Upper lobe of left lung (tissue), 6 donors: ENCODE measurements at regions not wholly inside any gene's neighbourhood (a gene's known extent, or its start where the extent isn't known, plus 50 kb on each side); places are given as distances from the start of the nearest gene placed in this dataset.
"Not testable (repeated sequence)": the region's sequence is repeated elsewhere in the genome, so short reads cannot be mapped to it uniquely, and the experiment has no call there.

Source experiments
- ATAC-seq, 2 donors: fragments of 200-7000 bp; cut with Tn5 transposase; one replicate each; pipeline ENCODE4 v1.9.1; 2022; ENCODE audit warnings: mild to moderate bottlenecking in 2 of 2, moderate library complexity in 2 of 2; ENCODE audit not compliant: low FRiP score in 2 of 2
- DNase-seq, 2 donors: peaks; one replicate each; pipeline ENCODE4 v3.0.0-alpha.2; 2019 to 2020
- H3K27ac ChIP-seq, 4 donors: fragments of 200-600 bp; sonication (generic); one replicate each; pipeline ENCODE4 v1.5.1; 2016 to 2019
- H3K27me3 ChIP-seq, 4 donors: fragments of 200-600 bp; sonication (generic); one replicate each; pipeline ENCODE4 v1.5.1; 2017 to 2019
- H3K36me3 ChIP-seq, 4 donors: fragments of 200-600 bp; sonication (generic); one replicate each; pipeline ENCODE4 v1.5.1; 2016 to 2019
- H3K4me1 ChIP-seq, 4 donors: fragments of 200-600 bp; sonication (generic); one replicate each; pipeline ENCODE4 v1.5.1; 2018 to 2019
- H3K4me3 ChIP-seq, 4 donors: fragments of 200-600 bp; sonication (generic); one replicate each; pipeline ENCODE4 v1.5.1; 2017 to 2019; ENCODE audit warnings: mild to moderate bottlenecking in 2 of 4, moderate library complexity in 1 of 4
- H3K9me3 ChIP-seq, 4 donors: fragments of 200-600 bp; sonication (generic); one replicate each; pipeline ENCODE4 v1.5.1; 2018 to 2019
- WGBS, 2 donors: methylation state at CpG; one replicate each; pipeline ENCODE4 v1.1.5; 2017 to 2018; 5-methylcytosine and 5-hydroxymethylcytosine counted together
- donor health status: DM: no; HTN: no; CAD: no; lungs with moderate emphysema.
- donor health status: DM: no; HTN: yes; CAD: no; lungs with severe emphysema.

DNA sequence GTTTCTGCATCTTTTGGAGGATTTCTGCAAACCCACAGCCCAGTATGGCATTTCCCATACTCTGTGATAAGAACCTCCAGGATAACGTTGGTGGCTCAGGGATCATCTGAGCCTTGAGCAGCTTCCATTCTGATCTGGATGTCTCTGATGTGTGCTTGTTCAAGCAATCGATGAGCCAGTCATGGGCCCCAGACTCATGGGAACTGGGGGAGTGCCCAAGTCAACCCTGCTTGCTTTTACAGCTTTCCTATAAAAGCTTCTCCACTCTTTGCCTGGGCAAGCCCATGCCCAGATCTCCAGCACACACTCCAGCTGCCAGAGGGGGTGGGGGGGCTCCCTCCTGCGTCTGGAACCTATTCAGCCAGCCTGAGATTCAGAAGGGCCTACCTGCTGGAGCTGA, 207.6 kb upstream of the PLGLB2 start:
- WGBS, 2 donors, result no CpG with 5 or more reads among the region's 3 CpGs
- not testable (repeated sequence) for H3K27ac ChIP-seq, H3K9me3 ChIP-seq, ATAC-seq, H3K27me3 ChIP-seq, H3K36me3 ChIP-seq, H3K4me3 ChIP-seq, H3K4me1 ChIP-seq, DNase-seq

DNA sequence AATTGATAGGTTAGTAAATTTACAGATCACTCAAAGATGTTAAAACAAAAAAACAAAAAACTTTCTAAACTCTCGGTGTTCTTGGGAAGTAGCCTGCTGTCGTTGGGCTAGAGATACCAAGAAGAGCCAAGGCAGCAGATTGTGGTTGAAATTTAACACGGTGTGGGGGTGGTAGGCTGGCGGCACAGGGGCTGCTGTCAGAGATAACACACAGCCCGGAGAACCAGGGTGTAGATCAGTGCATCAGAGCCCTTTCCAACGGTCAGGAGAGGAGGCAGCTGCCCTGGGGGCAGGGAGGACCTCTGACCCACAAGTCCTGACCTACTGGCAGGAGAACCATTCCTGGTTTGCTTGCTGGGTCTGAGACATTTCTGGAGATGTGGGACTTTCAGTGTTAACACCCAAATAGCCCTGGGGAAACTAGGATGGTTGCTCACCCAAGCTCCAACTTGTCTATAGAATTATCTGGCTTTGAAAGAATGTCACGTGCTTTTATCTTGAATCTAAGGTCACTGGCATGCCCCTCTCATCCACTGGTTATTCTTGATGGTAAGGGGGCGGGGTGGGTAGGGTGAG, 205.2 kb upstream of the PLGLB2 start:
- not testable (repeated sequence) for H3K4me1 ChIP-seq, ATAC-seq
- 40 to 42% methylated on average over 5 to 6 of the region's 8 CpGs for WGBS, 2 donors

DNA sequence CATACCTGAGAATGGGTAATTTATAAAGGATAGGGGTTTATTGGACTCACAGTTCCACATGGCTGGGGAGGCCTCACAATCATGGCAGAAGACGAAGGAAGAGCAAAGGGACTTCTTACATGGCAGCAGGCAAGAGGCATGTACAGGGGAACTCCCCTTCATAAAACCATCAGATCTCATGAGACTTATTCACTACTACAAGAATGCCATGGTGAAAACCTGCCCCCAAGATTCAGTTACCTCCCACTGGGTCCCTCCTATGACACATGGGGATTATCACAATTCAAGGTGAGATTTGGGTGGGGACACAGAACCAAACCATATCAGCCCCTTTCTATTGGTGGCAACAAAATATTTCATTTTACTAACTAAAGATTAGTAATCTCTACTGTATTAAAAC, 204.1 kb upstream of the PLGLB2 start:
- not testable (repeated sequence) for ATAC-seq

More for the DNA sequence above, 205.2 kb upstream of the PLGLB2 start:
- H3K4me3 ChIP-seq, H3K9me3 ChIP-seq, DNase-seq, H3K27me3 ChIP-seq, H3K36me3 ChIP-seq, H3K27ac ChIP-seq: not testable (repeated sequence)

DNA sequence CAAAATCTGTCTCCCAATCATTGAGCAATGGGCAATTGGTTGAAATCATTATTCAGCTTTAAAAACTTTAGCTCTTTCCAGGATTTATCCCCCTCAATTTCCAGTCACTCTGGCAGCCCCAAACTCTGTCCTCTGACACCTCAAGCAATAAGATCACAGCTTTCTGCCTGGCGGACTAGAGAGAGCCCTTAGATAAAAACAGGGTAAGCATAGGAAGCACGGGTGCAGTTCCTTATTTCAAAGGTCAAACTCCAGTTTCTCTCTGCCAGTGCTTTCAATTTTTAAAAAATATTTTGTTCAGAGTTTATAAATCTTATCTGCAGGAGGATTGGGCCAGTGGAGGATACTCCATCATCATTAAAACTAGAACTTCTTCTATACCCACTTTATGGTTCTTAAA, 200.8 kb upstream of the PLGLB2 start:
- not testable (repeated sequence) for H3K27ac ChIP-seq, H3K4me1 ChIP-seq, DNase-seq, ATAC-seq, H3K4me3 ChIP-seq, H3K36me3 ChIP-seq, H3K9me3 ChIP-seq, H3K27me3 ChIP-seq
- WGBS, 2 donors, result 55 to 59% methylated on average over 1 to 2 of the region's 2 CpGs

More for the DNA sequence above, 204.1 kb upstream of the PLGLB2 start:
- not testable (repeated sequence) for H3K27me3 ChIP-seq, H3K9me3 ChIP-seq, H3K27ac ChIP-seq, H3K36me3 ChIP-seq, H3K4me3 ChIP-seq, DNase-seq, H3K4me1 ChIP-seq
- no CpG with 5 or more reads among the region's 1 CpG for WGBS, 2 donors

GRCh38 chr2:87547966-87548365, 199.9 kb upstream of the PLGLB2 start:
- H3K36me3 ChIP-seq, H3K4me1 ChIP-seq, H3K27ac ChIP-seq, H3K4me3 ChIP-seq, DNase-seq, H3K27me3 ChIP-seq, ATAC-seq, H3K9me3 ChIP-seq: not testable (repeated sequence)

DNA sequence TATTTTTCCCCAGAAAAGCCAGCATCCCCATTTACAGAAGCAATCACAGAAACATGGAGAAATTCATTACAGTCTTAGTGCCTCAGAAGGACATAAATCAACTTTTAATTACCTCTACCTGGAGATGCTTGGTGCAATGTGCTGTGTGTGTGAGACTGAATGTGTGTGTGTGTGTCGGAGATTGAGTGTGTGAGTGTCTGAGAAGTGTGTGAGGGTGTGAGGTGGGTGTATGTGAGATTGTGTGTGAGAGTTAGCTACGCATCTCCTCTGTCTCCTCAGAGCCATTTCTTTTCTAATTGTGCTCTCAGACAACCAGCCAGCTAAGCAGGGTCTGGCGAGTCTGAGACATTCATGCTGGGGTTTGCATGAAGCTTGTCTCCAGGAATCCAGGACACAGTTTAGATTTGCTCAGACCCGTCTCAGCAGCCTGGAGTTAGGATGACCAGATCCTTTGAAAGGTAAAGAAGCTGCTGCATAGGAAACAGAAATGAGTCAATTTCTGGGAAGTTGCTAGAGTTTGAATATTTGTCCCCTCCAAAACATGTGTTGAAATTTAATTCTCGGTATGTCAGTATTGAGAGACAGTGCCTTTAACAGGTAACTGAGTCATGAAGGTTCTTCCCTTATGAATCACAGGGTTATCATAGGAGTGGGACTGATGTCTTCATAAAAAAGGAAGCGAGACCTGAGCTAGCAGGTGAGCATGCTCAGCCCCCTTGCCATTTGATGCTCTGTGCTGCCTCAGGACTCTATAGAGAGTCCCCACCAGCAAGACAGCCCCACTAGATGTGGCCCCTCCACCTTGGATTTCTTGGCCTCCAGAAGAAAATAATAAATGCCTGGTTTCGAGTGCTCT, 199.0 kb upstream of the PLGLB2 start:
- H3K4me3 ChIP-seq, H3K4me1 ChIP-seq, H3K36me3 ChIP-seq, ATAC-seq, H3K27me3 ChIP-seq, H3K9me3 ChIP-seq, DNase-seq, H3K27ac ChIP-seq: not testable (repeated sequence)
- 75 to 91% methylated on average over 1 to 4 of the region's 7 CpGs for WGBS, 2 donors

DNA sequence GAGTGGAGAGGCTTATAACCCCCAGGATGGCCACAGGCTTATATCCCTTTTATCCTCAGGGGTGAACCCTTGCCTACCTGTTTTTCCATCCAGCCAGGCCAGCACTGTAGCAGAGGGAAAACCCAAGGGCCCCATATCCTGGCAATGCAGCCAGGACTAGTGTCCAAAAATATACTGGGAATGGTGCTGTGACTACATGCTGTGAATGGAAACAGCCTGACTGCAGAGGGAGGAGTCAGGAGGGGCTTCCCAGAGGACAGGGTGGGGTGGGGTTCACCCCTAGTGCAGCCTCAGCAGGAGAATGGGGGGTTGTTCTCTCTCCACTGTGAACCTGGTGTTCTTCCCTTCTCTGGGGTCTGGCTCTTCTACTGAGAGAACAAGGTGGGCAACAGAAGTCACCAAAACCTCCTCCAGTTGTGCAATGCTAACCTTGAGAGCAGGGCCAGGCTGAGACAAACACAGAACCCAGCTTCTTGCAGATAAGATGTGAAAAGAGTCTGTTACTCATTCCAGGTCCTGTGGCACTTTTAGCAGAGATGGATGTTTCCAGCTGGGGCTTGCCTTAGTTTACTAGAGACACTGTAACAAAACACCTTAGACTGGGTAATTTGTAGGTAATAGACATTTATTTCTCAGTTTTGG, 198.2 kb upstream of the PLGLB2 start:
- H3K4me3 ChIP-seq, DNase-seq, H3K36me3 ChIP-seq, H3K9me3 ChIP-seq, H3K27me3 ChIP-seq, H3K27ac ChIP-seq, H3K4me1 ChIP-seq: not testable (repeated sequence)
- peak in 1 of 2 donors; percentile 45 for ATAC-seq

GRCh38 chr2:87554678-87555077, 193.2 kb upstream of the PLGLB2 start:
- H3K27me3 ChIP-seq, H3K4me1 ChIP-seq, H3K4me3 ChIP-seq, ATAC-seq, H3K27ac ChIP-seq, H3K9me3 ChIP-seq, DNase-seq, H3K36me3 ChIP-seq: not testable (repeated sequence)
- no CpG with 5 or more reads among the region's 4 CpGs for WGBS, 2 donors

DNA sequence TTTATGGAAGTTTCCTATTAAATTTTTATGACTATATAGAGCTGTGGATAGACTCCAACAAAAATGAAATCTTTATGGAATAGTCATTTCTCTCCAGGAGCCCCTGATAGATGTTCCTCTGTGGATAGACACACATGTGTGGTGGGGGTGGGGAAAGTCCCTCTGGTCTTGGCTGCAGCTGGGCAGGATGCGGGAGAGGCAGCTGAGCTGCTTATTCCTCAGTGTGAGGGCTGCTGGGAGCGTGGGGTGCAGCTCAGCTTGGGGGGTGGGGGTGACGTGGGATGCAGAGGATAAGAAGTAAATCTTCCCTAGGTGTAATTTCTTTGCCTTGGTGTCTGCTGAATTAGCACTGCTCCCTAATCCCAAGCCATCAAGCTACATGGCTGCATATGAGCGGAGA, 192.8 kb upstream of the PLGLB2 start:
- H3K4me3 ChIP-seq, H3K27me3 ChIP-seq, H3K27ac ChIP-seq, H3K9me3 ChIP-seq, DNase-seq, H3K4me1 ChIP-seq, H3K36me3 ChIP-seq, ATAC-seq: not testable (repeated sequence)
- no CpG with 5 or more reads among the region's 4 CpGs for WGBS, 2 donors

DNA sequence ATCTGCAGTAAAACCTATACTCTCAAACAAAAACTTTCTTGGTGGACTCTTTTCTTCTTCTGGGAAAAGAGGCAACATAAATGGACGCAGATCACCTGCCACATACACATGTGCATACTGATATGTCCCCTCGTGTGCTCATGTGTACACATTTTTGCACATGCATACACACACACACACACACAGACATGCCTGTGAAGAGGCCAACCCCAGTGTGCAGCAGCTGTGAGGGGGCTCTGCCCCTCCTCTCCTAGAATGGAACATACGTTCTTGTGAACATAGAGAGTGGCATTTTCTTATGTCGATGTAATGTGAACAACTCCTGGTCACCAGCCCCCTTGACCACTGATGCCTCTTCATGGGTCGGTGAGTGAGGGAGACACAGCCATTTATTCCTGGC, 188.9 kb upstream of the PLGLB2 start:
- DNase-seq, H3K27ac ChIP-seq, H3K4me1 ChIP-seq, H3K9me3 ChIP-seq, H3K4me3 ChIP-seq, H3K27me3 ChIP-seq, H3K36me3 ChIP-seq: not testable (repeated sequence)
- ATAC-seq, result peak in 1 of 2 donors; percentile 65
- 100% methylated on average over 1 to 2 of the region's 5 CpGs for WGBS, 2 donors

GRCh38 chr2:87559735-87560134, 188.2 kb upstream of the PLGLB2 start:
- H3K9me3 ChIP-seq, H3K27ac ChIP-seq, H3K4me3 ChIP-seq, H3K36me3 ChIP-seq, ATAC-seq, H3K4me1 ChIP-seq, H3K27me3 ChIP-seq, DNase-seq: not testable (repeated sequence)
- 95 to 100% methylated on average over 2 of the region's 2 CpGs for WGBS, 2 donors

DNA sequence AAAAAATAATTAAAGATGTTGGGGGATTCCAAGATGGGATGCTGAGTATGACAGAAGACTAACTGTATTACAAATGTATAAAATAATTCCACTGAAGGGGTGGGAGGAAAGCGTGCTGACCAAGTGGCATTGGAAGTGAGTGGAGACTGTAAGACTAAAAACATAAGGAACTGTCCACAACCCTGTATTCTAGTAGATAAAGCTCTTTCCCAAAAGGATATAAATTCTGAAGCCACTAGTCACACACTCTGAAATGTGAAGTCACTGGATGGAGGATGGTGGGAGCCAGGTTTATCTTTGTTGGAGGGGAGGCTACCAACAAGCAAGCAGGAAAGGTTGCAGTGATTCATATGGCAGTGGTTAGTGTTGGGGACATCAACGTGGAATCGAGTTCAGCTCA, 182.8 kb upstream of the PLGLB2 start:
- WGBS, 2 donors, result 89 to 100% methylated on average over 1 of the region's 3 CpGs
- DNase-seq, result not testable (repeated sequence)

DNA sequence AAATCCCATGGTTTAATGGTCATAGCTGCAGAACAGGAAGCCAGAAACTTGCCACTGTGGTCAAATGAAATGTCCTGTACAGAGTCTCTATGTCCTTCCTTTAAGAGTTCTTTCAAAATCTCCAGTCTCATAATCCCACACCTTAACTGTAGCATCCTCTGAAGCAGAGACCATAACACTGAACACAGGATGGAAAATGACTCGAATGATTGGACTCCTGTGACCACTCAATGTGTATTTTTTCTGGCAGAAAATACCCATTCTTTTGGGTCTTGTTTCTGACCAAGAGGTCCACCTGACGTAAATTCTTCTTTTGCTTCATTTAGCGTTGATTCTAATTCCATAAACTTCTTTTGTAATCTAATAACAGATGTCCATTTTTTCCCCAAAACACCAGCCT, 181.4 kb upstream of the PLGLB2 start:
- WGBS, 2 donors, result 90 to 94% methylated on average over 3 of the region's 3 CpGs
- not testable (repeated sequence) for ATAC-seq, H3K4me3 ChIP-seq

More for the DNA sequence above, 182.8 kb upstream of the PLGLB2 start:
- H3K36me3 ChIP-seq, H3K4me3 ChIP-seq, H3K27me3 ChIP-seq, H3K9me3 ChIP-seq, ATAC-seq, H3K27ac ChIP-seq, H3K4me1 ChIP-seq: not testable (repeated sequence)

More for the DNA sequence above, 181.4 kb upstream of the PLGLB2 start:
- H3K36me3 ChIP-seq, H3K27ac ChIP-seq, H3K4me1 ChIP-seq, H3K9me3 ChIP-seq, H3K27me3 ChIP-seq, DNase-seq: not testable (repeated sequence)
